GM12892 (cell line): ENCODE measurements at regions not wholly inside any gene's neighbourhood (a gene's known extent, or its start where the extent isn't known, plus 50 kb on each side); places are given as distances from the start of the nearest gene placed in this dataset.

Source experiments
- POLR2A ChIP-seq: IDR thresholded peaks from 2 replicates; pipeline ENCODE4 v1.6.1; 2011; ENCODE audit warnings: low read depth, low read length, control low read depth
- POLR2AphosphoS5 ChIP-seq: IDR thresholded peaks from 2 replicates; pipeline ENCODE4 v1.6.1; 2011; ENCODE audit warnings: low read depth, low read length, control low read depth
- TAF1 ChIP-seq: IDR thresholded peaks from 2 replicates; pipeline ENCODE4 v1.6.1; 2011; ENCODE audit warnings: low read depth, mild to moderate bottlenecking, control low read depth, low read length, borderline replicate concordance

DNA sequence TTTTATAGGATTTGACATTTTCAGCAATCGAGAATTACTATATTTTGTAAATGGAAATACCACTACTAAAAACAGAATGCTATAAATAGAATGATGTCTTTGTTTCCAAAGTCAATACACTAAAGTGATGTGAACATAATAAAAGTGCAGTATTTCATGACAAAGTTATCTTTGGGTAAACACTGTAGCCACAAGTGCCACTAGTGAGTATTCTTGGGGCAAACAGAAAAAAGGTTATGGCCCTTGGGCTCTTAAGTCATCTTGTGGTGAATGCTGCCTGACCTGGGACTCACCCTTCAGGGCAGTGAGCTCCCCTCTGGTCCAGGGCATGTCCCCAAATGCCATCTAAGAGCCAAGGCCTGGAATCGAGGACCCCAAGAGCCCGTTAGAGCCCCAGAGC, 99.2 kb upstream of the KYNU start:
- TF ChIP-seq TAF1 (no peak), POLR2AphosphoS5 (no peak), POLR2A (no peak)
